ENCODE measurements at regions not wholly inside any gene's neighbourhood (a gene's known extent, or its start where the extent isn't known, plus 50 kb on each side); places are given as distances from the start of the nearest gene placed in this dataset.
A peak's percentile ranks its signal among the peaks of the same experiment; 100 is the strongest.

DNA sequence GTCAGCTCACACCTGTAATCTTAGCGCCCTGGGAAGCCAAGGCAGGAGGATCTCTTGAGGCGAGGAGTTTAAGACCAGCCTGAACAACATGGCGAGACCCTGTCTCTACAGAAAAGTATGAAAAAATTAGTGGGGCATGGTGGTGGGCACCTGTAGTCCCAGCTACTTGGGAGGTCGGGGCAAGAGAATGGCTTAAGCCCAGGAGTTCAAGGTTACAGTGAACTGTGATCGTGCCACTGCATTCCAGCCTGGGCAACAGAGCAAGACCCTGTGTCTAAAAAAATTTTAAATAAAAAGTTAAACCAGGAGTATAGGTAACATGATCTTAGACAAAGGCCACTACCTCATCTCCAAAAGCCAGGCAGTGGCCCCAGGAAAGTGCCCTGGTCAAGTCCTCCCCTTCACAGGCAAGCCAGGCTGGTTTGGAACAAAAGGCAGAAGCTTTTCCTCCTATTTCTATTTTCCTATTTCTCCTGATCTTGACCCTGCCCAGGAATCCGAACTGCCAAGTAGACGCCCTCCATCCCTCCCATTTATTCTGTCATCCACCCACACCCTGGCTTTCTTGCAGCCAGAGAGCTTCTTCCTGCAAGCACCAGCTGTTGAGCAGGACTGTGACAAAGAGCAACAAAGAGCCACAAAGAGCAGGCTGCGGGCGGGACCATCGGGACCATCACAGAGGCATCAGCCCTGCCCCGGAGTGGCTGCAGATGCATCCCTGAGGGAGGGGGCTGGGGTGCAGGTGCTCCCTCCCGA lies 149.9 kb upstream of the AFDN start:
- intact Hi-C loops (cut with micrococcal nuclease): no loop called here
- Histone ChIP-seq H3K27ac (replicated peaks) (peak overlapping the region; percentile 72), H3K9me3 (replicated peaks) (no peaks in the 10 kb centered on the region), H3K4me1 (peaks cover 67% of the 10 kb centered on the region), H3K4me3 (peak overlapping the region; percentile 28), H3K27me3 (ENCODE audit: low read depth) (no peaks in the 10 kb centered on the region), H3K36me3 (no peaks in the 10 kb centered on the region)
- TF ChIP-seq, protein P1, sequence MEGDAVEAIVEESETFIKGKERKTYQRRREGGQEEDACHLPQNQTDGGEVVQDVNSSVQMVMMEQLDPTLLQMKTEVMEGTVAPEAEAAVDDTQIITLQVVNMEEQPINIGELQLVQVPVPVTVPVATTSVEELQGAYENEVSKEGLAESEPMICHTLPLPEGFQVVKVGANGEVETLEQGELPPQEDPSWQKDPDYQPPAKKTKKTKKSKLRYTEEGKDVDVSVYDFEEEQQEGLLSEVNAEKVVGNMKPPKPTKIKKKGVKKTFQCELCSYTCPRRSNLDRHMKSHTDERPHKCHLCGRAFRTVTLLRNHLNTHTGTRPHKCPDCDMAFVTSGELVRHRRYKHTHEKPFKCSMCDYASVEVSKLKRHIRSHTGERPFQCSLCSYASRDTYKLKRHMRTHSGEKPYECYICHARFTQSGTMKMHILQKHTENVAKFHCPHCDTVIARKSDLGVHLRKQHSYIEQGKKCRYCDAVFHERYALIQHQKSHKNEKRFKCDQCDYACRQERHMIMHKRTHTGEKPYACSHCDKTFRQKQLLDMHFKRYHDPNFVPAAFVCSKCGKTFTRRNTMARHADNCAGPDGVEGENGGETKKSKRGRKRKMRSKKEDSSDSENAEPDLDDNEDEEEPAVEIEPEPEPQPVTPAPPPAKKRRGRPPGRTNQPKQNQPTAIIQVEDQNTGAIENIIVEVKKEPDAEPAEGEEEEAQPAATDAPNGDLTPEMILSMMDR (IDR thresholded peaks at IDR 0.05; ENCODE audit: borderline replicate concordance): no peak
- no peak for DNase-seq

DNA sequence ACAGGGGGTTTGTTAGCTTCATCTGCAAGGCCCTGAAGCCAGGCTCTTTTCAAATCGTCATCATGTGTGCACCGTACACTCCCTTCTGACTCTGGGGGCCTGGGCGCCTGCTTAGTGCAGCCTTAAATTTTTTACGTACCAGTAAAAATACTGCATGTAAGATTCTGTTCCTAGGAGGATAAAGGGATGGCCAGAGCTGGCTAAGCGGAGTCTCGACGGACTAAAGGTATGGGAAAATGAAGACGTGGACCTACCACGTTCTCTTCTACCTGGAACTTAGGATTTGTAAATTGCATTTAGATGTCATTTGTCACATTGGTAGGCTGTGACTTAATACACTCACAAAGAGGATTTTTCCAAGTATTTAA lies 149.3 kb upstream of the AFDN start:
- H3K4me1 ChIP-seq: peaks cover 72% of the 10 kb centered on the region
- H3K9me3 ChIP-seq (replicated peaks): no peaks in the 10 kb centered on the region
- TF ChIP-seq, protein P1 (IDR thresholded peaks at IDR 0.05; ENCODE audit: borderline replicate concordance): no peak
- peak overlapping the region; percentile 28 for H3K4me3 ChIP-seq
- H3K27ac ChIP-seq (replicated peaks): peak overlapping the region; percentile 72
- intact Hi-C loops (cut with micrococcal nuclease): no loop called here
- no peak for DNase-seq
- no peaks in the 10 kb centered on the region for H3K36me3 ChIP-seq
- no peaks in the 10 kb centered on the region for H3K27me3 ChIP-seq (ENCODE audit: low read depth)

DNA sequence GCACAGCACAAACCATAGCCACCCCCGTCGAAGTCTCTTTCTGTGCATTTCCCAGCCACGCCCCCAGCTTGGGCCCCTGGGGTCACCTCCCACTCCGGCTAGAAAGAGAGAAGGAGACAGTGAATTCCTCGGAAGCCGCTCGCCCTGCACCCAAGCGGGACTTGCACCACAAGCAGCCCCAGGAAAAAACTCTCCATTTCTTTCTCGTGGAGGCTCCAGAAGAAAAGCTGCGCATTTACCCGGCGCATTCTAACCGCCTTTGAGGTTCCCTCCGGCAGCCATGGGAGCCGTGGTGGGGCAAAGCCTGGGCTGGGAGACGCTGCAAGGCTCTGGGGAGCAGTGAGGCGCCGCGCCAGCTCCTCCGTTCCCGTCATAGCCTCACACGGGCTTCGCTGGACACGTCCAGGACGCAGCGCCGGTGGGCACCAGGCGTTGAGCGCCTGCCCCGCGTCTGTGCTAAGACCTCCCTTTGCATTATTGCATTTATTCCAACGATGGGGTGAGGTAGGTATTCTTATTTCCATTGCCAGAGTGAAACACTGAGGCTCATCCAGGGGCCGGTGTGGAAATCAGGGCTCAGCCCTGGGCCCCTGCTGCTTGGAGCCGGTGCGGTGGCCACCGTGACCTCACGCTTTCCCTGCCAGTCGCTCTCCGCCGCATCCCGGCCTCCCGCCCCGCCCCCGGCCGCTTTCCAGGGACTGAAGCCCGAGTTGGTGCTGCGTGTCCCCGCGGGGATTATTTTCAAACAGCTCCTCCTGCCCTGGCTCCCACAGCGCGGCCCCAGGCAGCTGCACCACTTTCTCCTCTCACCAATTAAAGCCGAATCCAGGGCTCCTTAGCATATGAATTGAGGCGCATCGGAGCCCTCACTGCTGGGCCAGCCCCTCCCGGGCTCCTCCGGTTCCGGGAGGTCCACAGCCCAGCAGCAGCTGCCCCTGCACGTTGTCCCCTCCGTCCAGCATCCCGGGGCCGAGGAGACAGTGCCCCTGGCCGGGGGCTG lies 148.3 kb upstream of the AFDN start:
- H3K27ac ChIP-seq (replicated peaks): peak overlapping the region; percentile 72

DNA sequence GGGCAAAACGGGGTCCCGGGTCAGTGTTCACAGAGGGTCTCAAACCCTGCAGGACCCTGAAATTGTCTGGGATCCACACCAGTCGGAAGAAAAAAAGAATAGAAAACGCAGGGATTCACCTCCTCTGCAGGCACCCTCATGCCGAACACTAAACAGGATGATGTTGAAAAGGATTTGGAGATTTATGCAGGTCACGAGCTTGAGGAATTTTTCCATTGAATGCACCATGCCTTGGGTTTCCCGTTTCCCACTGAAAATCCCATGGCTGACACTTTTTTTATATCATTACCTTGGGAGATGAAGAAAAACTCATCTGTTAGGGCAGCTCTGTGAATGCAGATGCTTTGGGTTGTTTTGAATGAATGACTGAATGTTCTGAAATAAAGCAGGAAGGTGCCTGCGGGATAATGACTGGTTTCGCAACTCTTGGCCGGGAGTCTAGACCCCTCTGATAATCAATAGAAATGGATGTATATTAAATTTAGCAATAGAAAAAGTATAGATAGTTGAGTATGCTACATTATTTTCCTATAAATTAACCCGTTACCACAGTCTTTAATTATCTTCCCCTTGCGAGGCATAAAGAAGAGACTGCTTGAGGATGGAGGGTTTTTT lies 147.5 kb upstream of the AFDN start:
- Histone ChIP-seq H3K4me3 (peak overlapping the region; percentile 53), H3K9me3 (replicated peaks) (no peaks in the 10 kb centered on the region), H3K27me3 (ENCODE audit: low read depth) (no peaks in the 10 kb centered on the region), H3K4me1 (peaks cover 79% of the 10 kb centered on the region), H3K36me3 (no peaks in the 10 kb centered on the region), H3K27ac (replicated peaks) (peak overlapping the region; percentile 72)
- intact Hi-C loops (cut with micrococcal nuclease): no loop called here
- TF ChIP-seq, protein P1 (IDR thresholded peaks at IDR 0.05; ENCODE audit: borderline replicate concordance): no peak
- no peak for DNase-seq

More for the DNA sequence above, 148.3 kb upstream of the AFDN start:
- H3K9me3 ChIP-seq (replicated peaks): no peaks in the 10 kb centered on the region
- intact Hi-C loops (cut with micrococcal nuclease): no loop called here
- TF ChIP-seq, protein P1 (IDR thresholded peaks at IDR 0.05; ENCODE audit: borderline replicate concordance): no peak
- no peaks in the 10 kb centered on the region for H3K36me3 ChIP-seq
- H3K4me3 ChIP-seq: peak overlapping the region; percentile 53
- peak; percentile 62 for DNase-seq
- H3K4me1 ChIP-seq: peaks cover 80% of the 10 kb centered on the region
- H3K27me3 ChIP-seq (ENCODE audit: low read depth): no peaks in the 10 kb centered on the region

Measured in left ventricle myocardium inferior (tissue), 1 donor.